TTC549 (cell line): ENCODE measurements at regions not wholly inside any gene's neighbourhood (a gene's known extent, or its start where the extent isn't known, plus 50 kb on each side); places are given as distances from the start of the nearest gene placed in this dataset.
"Not testable (repeated sequence)": the region's sequence is repeated elsewhere in the genome, so short reads cannot be mapped to it uniquely, and the experiment has no call there.

Experiments used
- FAIRE-seq: peaks from 2 replicates; lab custom pipeline; 2012; peaks lifted over from hg19 to GRCh38; lab: Jason Lieb, UNC

DNA sequence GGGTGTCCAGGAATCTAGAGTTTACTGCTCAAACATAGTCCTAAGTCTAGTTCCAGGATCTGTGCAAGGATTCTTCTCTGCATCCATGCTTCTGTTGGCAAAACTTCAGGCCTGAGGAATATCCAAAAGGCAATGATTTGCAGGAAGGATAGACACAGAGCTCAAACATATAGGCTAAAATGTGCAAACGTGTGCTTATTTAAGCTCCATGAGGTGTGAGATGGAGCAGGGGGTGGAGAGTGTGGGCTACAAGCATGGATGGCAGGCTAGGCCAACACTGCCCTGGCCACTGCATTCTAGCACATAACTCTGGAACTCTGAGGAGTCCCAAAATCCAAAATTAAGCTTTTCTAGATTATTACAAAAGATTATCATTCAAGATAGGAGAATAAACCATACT is 301.1 kb downstream of the PAX3 start:
- no peak for FAIRE-seq

DNA sequence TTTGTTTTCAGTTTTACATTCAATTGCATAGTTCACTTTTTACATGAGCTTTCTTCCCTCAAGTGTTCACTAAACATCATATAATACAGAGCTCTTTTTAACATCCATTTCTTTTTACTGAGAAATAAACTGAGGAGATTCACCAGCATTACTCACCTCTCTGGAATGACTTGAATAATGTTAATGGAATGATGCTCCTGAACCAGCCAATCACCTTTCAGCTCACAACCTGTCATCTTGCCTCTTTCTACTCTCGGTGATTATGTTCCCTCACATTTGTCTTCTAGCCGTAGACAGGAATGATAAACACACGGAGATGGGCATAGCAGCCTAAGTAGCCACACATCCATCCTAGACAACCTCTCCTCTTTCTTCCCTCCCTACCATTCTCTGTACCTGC is 301.7 kb downstream of the PAX3 start:
- no peak for FAIRE-seq

DNA sequence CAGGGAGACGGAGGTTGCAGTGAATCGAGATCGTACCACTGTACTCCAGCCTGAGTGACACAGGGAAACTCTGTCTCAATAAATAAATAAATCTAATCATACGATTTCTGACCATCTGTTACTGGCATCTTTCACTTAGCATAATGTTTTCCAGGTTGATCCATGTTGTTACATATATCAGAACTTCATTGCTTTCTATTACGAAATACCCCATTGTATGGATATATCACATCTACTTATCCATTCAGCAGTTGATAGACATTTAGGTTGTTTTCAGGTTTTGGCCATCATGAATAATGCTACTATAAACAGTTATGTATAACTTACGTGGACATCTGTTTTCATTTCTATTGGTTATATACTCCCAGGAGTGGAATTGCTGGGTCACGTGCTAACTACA is 303.9 kb downstream of the PAX3 start:
- FAIRE-seq, result no peak

DNA sequence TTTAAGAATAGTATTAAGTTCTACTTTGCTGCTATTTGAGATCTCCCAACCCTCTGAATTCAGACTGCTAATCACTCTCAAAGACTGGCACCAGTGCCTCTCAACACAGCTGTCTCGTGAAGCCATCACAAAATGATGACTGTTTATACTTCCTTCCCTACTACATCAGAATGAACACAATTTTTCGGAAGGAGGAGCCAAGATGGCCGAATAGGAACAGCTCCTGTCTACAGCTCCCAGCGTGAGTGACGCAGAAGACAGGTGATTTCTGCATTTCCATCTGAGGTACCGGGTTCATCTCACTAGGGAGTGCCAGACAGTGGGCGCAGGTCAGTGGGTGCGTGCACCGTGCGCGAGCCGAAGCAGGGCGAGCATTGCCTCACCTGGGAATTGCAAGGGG is 314.4 kb downstream of the PAX3 start:
- not testable (repeated sequence) for FAIRE-seq

DNA sequence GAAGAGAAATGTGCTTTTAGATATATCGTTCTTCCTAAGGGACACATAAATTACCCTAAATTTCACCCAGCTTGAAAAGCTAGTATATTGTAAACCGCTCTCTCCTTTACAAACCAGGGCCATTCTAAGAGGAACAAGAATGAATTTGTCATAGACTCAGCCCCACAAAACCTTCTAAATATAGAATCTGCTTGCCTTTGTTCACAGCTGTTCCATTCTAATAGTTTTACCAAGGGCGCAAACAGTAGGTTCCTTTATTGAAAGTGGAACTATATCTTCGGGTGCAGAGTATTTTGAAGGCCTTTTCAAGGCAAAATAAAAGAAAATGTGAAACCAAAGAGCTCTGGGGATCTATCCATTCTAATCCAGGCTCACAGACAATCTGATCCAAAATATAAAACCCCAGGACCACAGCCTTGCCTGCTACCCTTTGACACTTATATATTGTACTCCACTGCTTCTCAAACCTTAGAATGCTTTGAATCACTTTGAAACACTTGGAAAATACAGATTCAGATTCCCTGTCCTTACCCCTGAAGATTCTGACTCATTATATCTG is 316.8 kb downstream of the PAX3 start:
- FAIRE-seq, result no peak

DNA sequence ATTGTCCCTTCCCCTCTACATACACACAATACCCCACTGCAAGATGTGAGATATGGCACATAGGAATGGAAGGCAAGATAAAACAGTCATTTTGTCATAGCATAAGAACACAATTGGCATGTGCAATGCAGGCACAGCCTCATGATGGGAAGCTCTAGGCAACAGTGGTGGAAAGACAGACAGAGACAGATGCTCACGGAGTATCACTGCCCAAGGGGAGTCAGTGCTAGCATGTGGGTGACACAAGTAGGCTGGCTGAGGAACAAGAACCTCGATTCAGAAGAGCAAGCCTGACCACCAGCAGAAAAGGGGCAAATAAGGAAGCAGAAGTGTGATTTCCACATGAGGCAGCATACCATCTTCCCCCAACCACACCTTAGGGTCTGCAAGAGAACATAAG is 323.6 kb downstream of the PAX3 start:
- FAIRE-seq, result no peak

DNA sequence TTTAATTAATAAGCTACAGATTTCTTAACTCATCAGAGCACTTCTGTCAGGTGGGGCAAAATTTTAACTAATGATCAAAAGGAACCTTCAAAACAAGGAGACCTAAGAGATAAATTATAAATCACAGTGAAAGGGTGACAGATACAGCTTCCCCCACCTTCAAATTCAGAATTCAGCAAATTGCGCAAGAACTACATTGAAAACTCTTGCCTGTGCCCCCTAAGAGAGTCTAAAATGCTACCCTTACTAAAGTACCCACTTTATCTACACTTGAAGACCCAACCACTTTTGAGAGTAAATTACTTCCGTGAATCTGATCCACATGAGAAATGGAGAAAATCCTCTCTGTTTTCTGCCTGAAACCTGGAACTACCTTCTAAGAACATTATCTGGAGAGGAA is 324.9 kb downstream of the PAX3 start:
- no peak for FAIRE-seq

DNA sequence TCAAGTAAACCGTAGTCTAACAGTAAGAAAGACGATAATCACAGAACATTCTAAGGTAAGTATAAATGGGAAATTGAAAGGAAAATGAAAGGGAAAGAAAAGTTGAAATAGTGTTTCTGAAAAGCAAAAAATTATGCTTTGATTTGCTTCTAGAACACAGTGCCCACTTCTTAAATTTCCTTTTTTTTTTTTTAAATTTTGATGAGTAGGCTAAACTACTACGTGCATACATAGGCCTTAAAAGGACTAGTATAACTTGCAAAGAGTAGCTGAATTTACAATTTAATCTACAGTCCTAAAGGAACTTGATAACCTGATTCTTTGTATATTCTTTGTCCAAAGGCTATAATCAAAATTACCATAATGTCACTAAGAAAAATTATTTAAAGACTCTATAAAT is 325.3 kb downstream of the PAX3 start:
- no peak for FAIRE-seq

DNA sequence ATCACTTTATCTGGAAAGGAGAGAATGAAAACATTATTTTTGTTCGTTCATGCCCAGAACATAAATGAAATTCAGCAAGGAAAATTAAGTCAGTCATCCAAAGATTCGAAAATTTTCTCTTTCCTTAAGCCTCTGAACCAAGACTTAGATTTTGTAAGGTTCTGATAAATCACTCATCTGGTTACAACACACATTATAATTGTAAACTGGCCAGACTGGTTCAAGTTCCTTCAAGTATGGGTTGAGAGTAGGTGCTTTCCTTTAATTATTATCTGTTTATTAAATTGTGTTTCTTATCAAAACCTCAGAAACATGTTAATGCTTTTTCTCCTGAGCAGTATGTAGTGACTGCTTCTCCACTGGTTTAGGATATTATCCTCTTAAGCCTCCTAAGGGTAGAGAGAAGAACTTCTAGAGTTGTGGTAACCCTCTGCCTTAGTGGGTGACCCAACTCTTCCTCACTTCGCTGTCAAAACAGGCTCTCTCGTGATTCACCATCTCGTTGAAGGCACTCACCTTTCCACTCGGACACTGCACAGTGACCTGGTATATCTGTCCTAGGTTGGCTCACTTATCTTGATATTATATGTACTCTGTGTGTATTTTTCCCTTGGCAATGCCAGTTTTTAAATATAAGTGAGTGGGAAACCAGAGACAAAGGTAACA is 325.9 kb downstream of the PAX3 start:
- no peak for FAIRE-seq

DNA sequence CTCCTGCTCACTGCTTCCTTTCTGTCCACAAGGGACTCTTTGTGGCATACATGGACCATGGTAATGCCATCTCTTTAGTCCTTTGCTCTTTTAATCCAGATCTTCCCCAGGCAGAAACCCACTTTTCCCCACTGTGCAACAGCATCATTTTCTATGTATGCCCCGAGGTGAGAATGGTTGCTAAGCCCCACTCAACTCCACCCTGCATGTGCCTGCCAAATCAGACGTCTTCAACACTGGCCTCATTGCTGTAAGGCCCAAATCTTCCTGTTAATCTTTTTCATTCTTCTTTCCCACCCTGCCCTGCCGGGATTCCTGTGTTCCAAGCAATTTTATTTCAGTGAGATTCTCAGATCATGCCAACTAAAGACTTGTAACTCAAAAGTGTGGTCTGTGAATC is 328.4 kb downstream of the PAX3 start:
- no peak for FAIRE-seq

DNA sequence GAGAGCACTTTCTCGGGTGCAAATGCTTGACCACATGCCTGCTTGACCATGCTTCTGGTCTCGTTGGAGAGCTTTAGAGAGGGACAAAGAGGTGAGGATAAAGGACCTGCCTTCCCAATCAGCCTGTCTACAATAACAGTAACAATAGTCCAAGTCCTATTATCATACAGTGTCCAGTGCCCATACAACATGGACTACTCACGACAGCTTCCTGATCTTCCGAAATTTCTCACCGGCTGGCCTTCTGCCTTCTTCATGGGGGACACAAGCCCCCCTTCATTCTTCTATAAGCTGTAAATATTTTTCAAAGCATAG is 329.0 kb downstream of the PAX3 start:
- no peak for FAIRE-seq

DNA sequence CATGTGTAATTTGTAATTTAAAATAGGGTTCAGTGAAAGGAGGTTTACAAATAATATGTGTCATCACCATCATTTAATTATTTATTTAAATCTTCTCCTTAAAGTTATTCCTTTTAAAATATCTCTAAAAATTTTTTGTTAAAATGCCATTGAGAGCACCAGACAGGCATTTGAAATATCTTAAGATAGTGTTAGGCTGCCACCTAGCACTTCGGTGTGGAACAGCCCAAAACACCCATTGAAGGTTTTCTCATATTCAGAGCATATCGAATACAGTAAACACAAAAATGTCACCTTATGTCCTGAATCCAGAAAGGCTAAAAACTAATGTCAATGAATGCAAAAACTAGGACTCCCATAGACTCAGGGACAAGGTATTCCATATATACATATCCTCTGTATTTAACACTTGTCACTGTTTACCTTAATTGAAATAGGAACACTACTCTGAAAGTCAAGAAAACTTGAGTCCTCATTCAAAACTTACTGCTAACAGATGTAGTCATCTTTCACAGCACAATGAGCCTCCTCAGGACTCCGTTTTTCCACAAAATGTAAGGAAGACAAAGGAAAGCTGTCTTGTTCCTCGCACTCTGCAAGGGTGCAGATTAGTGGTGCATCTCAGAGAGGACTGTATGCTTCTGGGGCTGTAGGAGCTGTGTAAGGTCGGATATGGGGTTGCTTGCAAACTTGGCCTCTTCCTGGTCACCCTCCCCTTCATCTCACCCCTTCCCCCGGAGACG is 329.5 kb downstream of the PAX3 start:
- peak; percentile 70 for FAIRE-seq

DNA sequence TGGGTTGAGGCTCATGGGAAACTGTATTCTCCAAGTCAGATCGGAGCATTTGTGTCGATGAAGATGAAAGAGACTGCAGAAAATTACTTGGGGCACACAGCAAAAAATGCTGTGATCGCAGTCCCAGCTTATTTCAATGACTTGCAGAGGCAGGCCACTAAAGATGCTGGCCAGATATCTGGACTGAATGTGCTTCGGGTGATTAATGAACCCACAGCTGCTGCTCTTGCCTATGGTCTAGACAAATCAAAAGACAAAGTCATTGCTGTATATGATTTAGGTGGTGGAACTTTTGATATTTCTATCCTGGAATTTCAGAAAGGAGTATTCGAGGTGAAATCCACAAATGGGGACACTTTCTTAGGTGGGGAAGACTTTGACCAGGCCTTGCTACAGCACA is 336.6 kb downstream of the PAX3 start:
- FAIRE-seq, result no peak

DNA sequence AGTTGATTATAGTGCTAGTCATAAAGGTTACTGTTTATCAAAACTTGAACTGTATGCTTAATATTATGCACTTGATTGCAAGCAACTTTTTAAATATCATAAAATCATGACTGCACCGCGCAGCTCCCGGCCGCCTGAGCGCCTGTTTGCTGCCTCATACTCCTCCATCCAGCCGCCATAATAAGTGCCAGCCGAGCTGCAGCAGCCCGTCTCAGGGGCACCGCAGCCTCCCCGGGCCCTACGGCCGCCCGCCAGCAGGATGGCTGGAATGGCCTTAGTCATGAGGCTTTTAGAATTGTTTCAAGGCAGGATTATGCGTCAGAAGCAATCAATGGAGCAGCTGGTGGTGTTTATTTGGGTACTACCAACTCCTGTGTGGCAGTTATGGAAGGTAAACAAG is 337.2 kb downstream of the PAX3 start:
- no peak for FAIRE-seq

DNA sequence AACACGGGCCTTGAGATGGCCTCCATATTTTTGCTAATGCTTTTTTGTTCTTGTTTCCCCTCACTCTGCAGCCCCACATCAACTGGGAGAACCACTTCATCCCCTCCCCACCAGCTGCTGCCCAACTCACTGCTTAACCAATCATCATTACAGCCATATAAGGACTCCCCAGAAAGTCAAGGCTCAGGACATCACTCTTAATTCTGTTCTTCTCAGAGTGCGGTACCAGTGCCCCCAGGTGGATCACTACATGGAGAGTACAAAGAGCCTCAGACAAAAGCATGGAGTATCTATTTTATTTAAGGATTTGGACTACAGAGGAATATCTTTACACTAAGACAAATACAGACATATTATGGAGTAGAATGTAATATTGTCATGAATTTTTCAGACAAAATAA is 340.6 kb downstream of the PAX3 start:
- FAIRE-seq, result no peak

DNA sequence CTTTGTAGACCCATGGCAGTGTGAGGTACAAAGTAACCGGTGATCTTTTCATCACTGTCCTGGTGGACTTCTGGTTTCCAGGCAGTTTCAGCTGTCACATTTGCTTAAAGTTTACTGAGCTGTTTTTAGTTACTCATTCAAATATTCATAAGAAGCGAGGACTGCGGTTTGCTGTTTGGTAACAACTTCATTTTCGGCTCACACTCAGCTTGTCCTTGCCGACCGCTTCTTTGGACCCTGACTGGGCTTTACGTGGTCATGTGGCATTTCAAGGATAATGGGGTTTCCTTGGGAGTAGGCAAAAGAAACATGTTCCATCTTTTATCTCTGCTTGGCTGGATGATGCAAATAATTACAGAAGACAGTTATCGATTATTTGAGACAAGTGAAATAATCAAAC is 350.7 kb downstream of the PAX3 start:
- FAIRE-seq, result no peak

DNA sequence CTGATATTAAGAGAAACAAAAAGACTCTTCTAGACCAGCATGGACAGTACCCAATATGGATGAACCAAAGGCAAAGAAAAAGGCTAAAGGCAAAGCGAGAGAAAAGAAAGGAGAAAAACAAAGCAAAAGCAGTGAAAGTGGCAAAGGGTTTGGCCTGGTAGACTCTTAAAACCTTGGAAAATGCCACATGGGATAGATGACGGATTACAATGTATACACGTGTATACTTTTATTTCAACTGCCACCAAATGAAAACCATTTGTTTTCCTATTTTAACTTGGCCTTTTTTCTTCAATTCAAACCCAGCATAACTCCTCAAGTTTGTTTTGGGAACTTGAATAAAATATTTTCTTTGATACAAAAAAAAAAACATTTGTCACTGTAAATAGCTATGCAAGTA is 354.3 kb downstream of the PAX3 start:
- not testable (repeated sequence) for FAIRE-seq

DNA sequence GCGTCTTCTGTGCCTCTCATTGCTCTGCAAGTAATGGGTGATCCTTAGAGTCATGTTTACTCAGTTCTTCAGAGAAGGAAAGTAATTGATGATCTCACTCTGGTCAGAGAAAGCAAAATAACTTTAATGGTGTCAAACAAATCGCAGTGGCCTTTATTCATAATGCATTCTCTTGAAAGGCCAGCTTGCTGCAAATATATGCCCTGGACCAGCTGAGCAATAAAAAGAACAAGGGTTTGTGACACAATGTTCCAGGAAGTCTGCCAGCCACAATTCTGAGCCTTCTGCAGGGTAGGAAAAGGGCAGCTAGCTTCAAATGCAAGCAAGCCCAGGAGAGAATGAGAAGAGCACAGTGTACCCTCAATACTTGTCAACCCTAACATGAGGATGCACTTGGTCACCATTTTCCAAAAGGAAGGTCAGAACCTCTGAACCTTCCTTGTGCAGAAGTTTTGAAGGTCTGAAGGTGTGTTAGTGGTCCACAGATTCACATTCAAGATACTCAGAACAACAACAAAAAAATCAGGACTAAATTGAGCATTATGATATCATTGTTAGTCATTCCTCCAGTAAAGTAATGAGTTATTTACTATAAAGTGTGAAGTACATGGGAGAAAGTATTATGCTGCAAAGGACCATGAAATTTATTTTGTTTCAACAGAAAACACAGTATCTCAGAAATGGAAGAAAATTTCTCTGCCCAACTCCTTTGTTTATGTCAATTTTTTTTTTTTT is 355.6 kb downstream of the PAX3 start:
- FAIRE-seq, result no peak

DNA sequence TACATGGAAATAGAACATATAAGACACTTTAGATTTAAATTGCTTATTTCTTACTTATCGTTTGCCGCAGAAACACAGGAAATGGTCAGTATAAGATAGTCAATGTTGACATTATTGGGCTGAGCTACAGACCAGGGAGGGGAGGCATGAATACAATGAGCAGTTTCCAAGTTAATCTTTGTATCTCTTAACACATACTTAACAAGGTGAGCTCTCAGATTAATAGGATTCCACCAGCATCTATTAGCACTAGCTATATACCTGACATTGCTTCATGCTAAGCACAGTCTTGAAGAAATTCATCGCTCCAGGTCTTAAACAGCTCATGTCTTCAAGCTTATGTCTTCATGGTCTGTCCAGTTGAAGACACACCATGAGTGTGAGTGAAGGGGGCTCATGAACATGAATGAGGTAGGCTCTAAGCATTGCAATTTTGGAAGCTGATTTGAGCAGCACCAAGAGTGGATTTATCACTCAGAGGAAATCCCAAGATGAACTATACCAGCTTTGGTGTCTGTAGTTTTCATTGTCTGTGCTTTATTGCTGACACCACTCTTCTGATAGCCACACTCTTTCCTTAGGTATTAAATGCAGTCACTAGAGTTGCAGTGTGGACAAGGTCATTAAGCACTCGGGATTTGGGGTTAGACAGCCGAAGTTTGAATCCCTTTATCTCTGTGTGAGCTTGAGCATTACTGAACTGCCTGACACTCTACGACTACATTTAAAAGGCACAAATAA is 359.3 kb upstream of the EPHA4 start:
- no peak for FAIRE-seq

DNA sequence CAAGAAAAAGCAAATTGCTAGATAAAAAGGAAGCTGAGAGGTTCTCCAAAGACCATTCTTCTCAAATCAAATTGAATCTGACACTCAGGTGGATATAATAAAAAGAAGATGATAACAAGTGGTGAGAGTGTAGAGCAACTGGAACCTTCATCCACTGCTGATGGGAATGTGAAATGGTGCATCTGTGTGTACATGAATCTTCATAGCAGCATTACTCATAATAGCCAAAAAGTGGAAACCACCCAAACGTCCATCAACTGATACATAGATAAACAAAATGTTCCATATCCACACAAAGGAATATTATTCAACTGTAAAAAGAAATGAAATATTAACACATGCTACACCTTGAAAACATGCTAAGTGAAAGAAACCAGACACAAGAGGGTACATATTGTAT is 357.2 kb upstream of the EPHA4 start:
- FAIRE-seq, result no peak

DNA sequence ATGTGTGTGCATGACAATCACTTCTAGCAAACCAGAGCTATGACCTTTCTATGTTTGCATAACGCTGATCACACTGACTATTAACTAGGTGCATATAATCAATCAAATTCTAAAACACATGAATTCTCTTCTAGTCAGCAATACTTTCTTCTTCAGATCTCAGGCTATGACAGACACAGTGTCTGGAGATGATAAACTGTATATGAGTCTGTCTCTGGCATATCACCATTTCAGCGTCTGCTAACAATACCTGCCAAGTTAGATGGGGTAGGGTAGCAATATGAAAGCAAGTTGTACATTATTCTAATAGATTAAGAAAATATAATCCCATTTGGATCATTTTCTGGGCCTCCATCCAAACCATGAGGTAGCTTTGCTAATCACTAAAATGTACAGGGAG is 354.2 kb upstream of the EPHA4 start:
- FAIRE-seq, result no peak

DNA sequence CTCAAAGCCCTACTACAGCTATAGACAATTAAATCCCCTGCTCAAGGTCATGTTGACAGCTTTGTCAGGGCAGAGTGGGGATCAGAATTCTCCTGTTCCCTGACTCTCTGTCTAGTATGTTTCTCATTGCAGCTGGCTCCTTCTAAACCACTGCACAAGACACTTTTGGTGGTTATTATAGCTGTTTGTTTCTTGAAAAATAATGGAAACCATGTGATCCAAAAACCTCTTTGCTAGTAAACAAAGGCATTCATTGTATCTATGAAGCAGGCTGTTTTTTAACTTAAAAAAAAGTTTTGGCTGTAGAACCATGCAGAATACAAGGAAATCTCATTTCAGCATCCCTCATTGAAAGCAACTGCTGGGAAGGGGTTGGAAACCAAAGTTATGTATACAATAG is 352.5 kb upstream of the EPHA4 start:
- FAIRE-seq, result no peak

DNA sequence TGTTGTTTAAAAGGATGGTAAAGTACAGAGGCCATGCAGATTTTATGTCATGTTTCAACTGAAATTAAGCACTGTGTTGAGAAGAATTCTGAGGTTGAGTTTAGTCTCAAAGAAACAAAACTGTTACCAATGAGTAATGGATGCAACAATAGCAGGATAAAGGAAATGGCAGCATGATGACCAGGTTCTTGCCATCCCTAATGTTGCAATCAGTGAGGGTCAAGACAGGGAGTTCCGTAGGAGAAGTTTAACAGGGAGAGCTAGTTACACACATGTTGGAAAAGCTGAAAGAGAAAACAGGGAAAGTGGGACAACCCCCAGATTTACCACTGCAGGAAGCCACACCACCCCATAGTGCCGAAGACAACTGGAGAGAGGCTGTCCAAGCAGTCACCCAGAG is 343.8 kb upstream of the EPHA4 start:
- no peak for FAIRE-seq
